ENCODE measurements at regions not wholly inside any gene's neighbourhood (a gene's known extent, or its start where the extent isn't known, plus 50 kb on each side); places are given as distances from the start of the nearest gene placed in this dataset.
"Not testable (repeated sequence)": the region's sequence is repeated elsewhere in the genome, so short reads cannot be mapped to it uniquely, and the experiment has no call there.

- not testable (repeated sequence) for H3K4me3 ChIP-seq (ENCODE audit: low read depth in 1 of 3, low read length in 3 of 3); H3K36me3 ChIP-seq (ENCODE audit: control insufficient read depth in 4 of 4, insufficient read depth in 3 of 4, low read depth in 1 of 4, low read length in 3 of 4); H3K27ac ChIP-seq (ENCODE audit: low read depth in 1 of 2, low read length in 2 of 2); H3K27me3 ChIP-seq (ENCODE audit: control insufficient read depth in 4 of 4, insufficient read depth in 4 of 4, low read length in 3 of 4); H3K9me3 ChIP-seq (ENCODE audit: control insufficient read depth in 4 of 4, low read length in 3 of 4); DNase-seq (ENCODE audit: low spot score); H3K4me1 ChIP-seq (ENCODE audit: control insufficient read depth in 4 of 4, insufficient read depth in 4 of 4, low read length in 3 of 4); H3K9ac ChIP-seq (ENCODE audit: low read depth in 1 of 2, low read length in 2 of 2)
- WGBS, result 32% methylated on average over 3 of the region's 3 CpGs
- TF ChIP-seq, protein P1, sequence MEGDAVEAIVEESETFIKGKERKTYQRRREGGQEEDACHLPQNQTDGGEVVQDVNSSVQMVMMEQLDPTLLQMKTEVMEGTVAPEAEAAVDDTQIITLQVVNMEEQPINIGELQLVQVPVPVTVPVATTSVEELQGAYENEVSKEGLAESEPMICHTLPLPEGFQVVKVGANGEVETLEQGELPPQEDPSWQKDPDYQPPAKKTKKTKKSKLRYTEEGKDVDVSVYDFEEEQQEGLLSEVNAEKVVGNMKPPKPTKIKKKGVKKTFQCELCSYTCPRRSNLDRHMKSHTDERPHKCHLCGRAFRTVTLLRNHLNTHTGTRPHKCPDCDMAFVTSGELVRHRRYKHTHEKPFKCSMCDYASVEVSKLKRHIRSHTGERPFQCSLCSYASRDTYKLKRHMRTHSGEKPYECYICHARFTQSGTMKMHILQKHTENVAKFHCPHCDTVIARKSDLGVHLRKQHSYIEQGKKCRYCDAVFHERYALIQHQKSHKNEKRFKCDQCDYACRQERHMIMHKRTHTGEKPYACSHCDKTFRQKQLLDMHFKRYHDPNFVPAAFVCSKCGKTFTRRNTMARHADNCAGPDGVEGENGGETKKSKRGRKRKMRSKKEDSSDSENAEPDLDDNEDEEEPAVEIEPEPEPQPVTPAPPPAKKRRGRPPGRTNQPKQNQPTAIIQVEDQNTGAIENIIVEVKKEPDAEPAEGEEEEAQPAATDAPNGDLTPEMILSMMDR (IDR thresholded peaks at IDR 0.05; ENCODE audit: low read depth, low read length, missing input control), result peak; percentile 50
- TF ChIP-seq RAD21 (IDR thresholded peaks at IDR 0.05), result peak; percentile 66 to 73
These were observed 63.0 kb downstream of the CYP4A11 start for GRCh38 chr1:46878173-46878782.

DNA sequence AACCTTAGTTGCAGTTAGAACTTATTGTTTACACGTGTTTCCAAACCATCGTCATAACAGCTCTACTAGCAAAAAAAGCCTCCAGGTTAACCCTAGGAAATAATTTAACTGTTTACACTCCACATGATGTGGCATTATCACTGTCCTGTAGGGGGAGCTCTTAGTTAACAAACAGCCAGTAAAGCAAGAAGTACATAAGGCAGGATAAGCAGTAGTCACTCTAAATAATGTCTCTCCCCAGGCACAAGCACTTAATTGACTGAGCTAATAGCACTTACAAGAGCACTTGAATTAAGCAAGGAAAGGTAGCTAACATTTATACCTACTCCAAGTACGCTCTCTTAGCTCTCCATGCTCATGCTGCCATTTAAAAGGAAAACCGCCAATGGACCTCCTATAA lies 65.2 kb downstream of the CYP4A11 start:
- not testable (repeated sequence) for H3K27ac ChIP-seq (ENCODE audit: low read depth in 1 of 2, low read length in 2 of 2); H3K4me3 ChIP-seq (ENCODE audit: low read depth in 1 of 3, low read length in 3 of 3); H3K4me1 ChIP-seq (ENCODE audit: control insufficient read depth in 4 of 4, insufficient read depth in 4 of 4, low read length in 3 of 4); H3K36me3 ChIP-seq (ENCODE audit: control insufficient read depth in 4 of 4, insufficient read depth in 3 of 4, low read depth in 1 of 4, low read length in 3 of 4); H3K27me3 ChIP-seq (ENCODE audit: control insufficient read depth in 4 of 4, insufficient read depth in 4 of 4, low read length in 3 of 4); H3K9me3 ChIP-seq (ENCODE audit: control insufficient read depth in 4 of 4, low read length in 3 of 4); DNase-seq (ENCODE audit: low spot score); H3K9ac ChIP-seq (ENCODE audit: low read depth in 1 of 2, low read length in 2 of 2)
- TF ChIP-seq RAD21 (IDR thresholded peaks at IDR 0.05), result peak; percentile 63 to 67
- 48% methylated on average over 4 of the region's 4 CpGs for WGBS

Data from liver (tissue), 8 donors.